ENCODE measurements at regions not wholly inside any gene's neighbourhood (a gene's known extent, or its start where the extent isn't known, plus 50 kb on each side); places are given as distances from the start of the nearest gene placed in this dataset.

DNA sequence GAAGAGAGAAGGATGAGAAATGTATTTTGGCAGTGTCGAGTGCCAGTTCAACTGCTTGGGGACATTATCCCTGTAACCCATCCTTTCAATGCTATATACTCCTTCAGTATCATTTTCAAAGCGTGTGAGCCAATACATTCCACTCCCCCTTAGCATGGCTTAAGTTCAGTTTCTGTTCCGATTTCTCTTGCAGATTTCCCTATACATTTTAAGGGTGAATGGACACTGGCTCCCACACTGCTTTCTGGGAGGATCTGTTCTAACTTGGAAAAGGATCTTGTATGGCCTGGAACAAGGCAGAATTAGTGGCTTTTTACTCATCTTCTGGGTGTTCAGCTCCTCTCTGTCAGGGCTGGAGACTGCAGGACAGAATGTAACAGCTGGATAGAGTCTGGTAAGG is 333.8 kb downstream of the HAPSTR1 start:
- no peak for DNase-seq

DNA sequence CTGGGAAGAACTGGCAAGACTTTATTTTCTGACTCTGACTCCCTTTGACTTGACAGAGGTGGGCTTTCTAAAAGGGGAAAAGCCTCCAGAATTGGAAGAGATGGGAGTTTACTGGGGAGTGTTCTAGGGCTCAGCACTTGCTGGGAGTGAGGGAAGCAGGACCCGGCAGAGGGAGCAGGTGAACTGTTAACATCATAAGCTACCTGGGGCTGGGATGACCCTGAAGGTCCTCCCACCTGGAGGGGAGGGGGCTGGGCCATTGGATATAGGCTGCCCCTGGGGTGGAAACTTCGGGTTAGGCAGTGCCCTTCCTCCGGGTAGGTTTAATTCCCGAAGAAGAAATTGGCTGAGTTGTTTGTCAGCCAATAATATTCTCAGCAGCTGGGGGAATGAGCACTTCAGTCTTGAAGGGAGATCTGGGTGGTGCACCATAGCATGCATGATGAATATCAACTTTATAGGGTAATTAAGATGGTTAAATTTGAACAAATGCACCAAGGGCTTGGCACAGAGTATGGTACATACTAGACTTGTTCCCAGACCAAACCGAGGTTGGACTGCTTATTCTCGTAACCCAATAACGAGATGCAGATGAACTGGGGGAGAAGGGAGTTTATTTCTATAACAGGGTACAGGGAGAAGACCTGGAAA is 337.0 kb downstream of the HAPSTR1 start:
- DNase-seq: no peak

DNA sequence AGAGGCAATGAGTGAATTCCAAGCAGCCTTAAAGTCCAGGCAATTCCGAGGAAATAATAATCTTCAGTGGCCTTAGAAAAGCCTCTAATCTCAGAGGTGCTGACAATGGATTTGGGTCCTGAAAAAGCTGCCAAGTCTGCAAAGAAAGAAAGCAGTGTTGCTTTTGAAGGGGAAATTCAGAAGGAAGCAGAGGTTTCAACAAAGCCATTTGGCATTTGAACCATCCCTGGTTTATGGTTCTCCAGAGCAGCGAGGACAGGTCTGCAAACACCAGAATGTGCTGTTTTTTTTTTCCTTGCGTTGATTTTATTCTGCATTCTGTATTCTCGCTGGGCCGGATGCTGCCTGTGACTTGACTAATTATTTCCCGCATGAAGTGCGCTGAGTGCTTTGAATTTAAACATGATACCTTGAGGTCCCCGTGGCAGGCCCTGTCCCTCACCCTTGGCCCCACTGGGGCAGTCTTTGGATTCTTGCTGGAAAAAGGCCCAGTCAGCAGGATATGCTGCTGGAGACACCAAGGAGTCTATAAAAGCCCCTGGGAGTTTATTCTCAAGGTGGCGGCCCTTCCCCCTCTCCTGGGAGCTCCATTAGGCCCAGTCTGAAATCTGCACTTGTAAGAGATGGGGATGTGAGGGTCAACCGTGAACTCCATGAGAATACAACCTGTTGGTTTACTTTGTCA is 338.3 kb downstream of the HAPSTR1 start:
- no peak for DNase-seq

DNA sequence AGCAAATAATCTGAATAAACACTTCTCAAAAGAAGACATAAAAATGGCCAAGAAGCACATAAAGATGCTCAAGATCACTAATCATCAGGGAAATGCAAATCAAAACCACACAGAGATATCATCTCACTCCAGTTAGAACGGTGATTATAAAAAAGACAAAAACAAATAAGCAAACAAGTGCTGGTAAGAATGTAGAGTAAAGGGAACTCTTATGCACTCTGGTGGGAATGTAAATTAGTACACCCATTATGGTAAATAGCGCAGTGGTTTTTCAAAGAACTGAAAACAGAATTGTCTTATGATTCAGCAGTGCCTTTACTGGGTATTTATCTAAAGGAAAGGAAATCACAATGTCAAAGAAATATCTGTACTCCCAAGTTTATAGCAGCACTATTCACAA is 343.2 kb downstream of the HAPSTR1 start:
- DNase-seq: no peak

DNA sequence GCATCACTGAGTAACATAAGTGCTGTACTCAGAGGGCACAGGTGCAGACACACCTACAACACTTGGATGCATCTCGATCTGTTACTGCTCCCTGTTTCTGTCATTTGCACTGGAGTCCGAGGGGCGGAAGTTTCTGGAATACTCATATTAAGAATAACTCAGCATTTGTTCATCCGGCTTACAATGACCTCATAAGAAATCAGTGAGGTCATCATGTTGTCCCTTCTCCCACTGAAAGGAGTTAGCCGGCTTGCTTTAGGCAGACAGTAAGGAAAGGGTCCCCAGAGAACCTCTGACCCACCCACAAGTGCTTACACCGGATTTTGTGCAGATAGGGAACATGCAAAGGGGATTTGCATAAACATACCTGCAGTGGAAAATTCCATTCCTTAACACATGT is 344.7 kb downstream of the HAPSTR1 start:
- no peak for DNase-seq

DNA sequence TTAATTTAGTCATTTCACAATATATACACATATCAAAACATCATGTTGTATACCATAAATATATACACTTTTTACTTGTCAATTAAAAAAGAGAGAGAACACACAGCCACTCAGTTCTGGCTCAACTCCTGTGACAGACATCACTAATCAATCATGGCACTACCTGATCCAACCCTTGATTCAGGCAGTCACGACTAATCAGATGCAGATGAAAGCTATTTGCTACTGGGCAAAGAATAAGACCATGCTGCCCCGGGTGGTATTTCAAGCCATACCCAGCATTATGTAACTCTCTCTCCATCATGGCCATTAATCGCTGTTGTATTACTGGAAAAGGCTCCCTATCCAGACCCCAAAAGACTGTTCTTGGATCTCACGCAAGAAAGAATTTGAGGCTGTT is 345.7 kb downstream of the HAPSTR1 start:
- no peak for DNase-seq

DNA sequence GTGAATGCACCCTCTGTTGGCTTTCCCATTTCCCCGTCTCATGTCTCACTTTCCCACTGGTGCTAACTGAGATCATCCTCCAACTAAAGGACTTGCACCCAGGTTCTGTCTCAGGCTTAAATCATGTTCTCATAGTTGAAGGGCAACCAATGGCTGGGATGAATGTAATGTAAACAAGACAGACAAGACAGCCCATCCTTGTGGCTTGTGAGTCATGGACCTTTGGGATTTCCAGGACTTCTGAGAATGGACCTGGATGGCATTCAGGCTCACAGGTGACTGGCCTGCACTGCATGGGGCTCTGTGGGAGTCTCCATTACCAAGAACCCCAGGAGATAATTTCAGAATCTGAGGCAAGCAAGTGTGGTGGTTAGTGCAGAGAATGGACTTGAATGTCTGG is 347.5 kb downstream of the HAPSTR1 start:
- DNase-seq: no peak

DNA sequence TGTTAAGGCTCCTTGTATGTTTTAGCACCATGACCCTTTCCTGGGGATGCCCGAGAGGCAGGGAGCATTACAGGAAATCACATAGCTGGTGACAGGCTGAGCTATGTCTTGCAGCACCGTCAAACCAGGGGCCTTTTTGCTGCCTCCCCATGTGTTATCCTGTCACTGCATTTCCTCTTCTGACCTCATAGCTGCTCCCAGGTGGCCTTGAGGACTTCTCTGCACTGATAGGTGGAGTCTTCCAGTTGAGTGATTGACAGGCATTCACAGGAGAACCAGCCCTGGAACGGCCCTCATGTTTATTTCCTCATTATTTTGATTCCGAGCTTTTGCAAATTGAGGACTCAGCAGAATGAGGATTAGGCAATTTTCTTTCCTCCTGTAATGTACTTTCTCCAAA is 349.6 kb downstream of the HAPSTR1 start:
- DNase-seq: no peak

DNA sequence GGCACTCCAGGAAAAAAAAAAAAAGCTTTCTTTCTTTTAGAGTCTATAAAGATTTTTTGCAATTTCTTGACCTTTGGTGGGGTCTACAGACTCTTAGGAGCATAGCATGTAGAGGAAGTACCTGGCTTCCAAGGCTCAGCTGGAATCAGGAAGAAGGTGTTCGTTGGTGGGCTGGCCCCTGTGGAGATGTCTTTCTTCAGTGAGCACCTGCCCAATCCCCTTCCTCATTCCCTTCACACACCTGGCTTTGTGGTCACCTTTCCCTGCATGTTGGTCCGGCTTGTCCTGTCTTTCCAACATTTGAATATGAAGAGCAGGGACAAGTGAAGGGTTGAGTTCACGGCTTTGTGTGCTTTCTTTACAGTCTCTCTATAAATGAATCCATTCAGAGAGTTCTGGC is 352.4 kb downstream of the HAPSTR1 start:
- no peak for DNase-seq

DNA sequence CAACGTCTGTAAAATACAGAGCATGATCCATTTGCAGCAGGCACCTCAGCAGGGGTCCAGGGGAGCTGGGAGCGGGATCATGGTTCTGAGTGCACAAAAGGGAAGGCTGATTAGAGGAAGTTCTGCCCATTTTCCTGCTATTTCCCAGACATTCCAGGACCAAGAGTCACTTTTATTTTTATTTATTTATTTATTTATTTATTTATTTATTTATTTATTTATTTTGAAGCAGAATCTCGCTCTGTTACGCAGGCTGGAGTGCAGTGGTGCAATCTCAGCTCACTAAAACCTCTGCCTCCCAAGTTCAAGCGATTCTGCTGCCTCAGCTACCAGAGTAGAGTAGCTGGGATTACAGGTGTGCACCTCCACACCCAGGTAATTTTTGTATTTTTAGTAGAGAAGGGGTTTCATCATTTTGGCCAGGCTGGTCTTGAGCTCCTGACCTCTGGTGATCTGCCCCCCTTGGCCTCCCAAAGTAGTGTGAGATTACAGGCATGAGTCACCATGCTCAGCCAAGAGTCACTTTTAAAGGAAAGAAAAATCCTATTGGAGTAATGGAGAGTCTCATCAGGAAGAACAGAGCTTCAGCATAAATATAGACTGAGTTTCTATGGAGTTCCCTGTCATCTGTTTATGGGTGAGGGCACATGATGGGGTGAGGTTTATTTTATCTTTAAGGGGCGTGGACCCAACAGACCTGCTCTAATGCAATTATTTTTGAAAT is 355.2 kb downstream of the HAPSTR1 start:
- DNase-seq: no peak

DNA sequence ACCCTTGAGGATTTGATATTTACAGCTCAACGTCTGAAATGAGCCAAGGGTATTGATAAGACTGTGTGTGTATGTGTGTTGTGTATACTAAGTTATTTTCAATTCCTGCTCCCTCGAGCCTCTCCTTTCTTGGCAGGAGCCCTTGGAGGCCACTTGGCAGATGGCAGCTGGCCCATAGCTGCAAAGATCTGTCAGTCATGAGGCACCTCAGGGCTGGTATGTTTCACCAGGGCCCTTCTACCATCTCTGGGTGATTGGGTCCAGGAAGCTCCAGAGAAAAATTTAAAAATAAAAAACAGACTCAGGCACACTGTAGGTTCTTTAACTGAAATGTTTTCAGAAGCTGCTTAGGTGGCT is 355.7 kb downstream of the HAPSTR1 start:
- DNase-seq: no peak

DNA sequence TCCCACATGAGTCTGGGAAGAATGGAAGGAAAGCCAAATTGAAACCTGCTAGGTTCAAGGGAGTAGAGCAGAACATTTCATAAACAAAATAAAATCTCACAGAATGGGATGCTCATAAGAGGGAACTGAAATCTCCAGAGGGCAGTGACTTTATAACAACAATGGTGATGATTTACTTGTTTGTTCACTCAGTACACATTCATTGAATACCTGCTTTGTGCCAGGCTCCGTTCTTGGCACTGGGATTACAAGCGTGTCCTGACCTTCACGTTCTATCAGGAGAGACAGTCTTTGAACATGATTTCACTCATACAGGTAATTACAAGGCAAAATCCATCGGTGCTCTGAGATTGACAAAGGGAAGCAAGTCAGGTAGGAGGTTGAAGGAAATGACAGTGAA is 356.3 kb downstream of the HAPSTR1 start:
- no peak for DNase-seq

DNA sequence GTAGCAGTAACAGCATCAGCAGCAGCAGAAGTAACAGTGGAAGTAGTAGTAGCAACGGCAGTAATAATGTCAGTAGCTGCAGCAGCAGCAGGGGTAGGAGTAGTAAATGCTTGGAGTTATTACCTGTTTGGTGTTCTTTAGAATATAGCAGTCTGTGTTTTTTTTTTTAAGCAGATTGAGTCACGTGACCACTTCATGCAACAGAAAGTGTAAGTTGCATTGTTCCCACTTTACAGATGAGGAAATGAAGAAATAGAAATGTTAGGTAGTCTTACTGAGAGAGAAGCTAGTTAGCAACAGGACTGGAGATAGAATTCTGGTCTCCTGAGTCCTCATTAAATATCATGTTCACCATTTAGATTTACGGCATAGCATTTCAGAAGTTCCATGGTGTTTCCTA is 358.2 kb downstream of the HAPSTR1 start:
- no peak for DNase-seq

DNA sequence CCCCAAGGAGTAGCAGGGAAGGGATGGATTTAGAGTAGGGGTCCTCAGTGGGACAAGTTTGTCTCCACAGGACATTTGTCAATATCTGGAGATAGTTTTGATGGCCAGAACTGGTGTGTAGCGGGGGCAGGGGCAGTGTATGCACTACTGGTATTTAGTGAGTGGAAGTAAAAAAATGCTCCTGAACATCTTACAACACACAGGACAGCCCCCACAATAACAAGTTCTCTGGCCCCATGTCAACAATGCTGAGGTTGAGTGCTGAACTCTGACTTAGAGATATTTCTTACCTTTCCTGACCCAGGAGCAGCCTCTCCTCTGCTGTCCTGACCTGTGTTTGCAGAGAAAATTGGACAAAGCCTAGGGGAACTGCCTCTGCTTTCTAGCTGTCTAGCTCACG is 365.8 kb downstream of the HAPSTR1 start:
- DNase-seq: no peak

DNA sequence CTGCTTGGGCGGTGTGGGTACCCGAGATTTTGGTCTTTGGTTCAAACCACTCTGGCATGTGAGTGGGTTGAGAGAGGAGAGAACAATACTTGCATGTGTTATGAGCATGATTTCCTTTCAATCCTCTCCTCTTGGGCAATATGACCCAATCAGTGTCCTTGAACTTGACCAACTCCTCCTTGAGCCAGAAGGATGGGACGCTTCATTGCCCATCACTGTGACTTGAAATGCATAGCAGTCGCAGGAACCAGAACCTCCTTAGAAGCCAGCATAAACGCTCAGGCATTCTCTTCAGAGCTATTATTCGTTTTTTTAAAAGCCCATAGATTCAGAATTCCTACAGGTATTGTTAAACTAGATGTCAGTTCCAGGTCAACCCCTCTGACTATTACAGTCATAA is 367.4 kb downstream of the HAPSTR1 start:
- no peak for DNase-seq

DNA sequence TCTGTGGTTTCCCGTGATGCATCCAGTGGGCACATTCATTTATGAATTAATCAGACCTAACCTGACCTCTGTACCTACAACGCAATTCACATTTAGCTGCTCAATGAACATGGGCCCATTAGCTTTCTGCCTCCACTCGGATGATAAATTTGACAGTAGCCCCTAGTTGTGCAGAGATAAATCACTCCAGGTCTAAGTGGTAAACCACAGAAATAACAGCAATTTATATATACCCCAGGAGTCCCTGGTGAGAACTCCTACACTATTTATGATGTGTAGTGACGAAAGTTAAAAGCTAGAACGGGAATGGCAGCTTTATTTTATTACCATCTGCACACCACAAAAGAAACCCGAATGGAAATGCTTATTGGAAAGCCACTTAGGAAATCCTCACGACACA is 371.5 kb downstream of the HAPSTR1 start:
- no peak for DNase-seq

DNA sequence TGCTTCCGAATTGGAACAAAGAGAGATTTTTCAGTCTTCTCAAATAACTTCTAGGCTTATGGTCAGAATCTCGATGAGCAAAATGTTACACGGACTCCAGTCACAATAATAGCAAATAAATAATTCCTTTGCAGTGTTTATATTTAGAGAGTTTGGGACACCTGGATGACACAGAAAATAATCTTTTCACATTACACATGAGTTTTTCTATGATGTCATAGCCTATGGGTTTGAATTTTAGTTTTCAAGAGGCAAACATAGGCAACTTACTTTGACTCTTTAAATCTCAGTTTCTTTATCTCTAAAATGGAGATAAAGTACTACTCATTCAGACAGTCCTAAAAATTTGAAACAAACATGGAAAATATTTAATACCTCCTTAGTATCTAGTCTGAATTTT is 372.0 kb downstream of the HAPSTR1 start:
- no peak for DNase-seq

DNA sequence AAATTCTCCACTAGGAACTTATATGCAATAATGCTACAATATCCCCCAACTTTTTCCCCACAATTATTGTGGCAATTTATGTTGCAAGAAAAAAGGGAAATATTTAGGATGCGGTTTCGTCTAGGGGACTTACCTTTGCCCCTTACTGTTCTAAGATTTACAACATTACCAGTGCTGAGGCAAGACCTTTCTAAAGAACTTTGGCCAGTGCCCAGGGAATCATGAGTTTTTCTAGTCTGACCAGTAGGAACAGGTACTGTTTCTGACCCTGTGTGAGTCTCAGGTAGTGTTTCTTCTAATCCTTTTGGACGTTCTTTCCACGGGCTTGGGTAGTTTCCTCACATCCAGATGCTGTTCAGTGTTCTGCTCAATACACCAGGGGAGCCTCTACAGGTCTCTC is 373.7 kb downstream of the HAPSTR1 start:
- no peak for DNase-seq

DNA sequence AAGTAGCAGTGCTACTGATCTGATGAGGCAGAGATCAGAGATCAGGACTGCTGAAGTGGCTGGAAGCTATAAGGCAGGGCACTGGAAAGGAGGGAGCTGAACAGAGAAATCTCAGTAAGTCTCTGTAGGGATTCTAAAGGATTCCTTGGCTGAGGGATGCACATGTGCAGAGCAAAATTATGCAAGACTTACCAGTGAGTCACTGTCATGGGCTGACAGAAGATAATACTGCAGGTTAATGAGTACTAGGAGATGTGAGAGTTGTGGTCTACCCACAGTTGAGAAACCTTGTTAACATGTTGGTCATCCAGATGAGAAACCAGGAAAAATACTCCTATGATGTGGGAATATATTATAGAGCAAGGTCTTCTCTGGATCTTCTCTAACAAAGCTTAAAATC is 378.1 kb downstream of the HAPSTR1 start:
- no peak for DNase-seq

DNA sequence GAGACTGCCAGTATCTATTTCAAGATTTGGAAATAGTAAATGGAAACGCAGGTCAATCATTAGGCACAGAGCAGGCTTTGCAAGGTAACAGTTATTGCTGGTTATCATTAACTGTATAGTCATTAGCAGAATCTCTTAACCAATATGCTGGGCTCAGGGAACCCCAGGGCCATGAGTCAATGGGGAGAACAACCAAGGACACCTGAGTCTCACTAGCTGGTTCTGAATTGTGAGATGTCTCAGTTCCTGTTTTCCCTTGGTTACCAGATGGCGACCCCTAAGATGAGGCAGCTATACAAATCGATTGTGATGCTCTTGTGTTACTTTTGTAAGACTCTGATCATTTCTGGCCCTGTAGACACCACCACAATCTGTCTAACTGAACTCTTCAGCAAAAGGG is 385.3 kb downstream of the HAPSTR1 start:
- DNase-seq: no peak

DNA sequence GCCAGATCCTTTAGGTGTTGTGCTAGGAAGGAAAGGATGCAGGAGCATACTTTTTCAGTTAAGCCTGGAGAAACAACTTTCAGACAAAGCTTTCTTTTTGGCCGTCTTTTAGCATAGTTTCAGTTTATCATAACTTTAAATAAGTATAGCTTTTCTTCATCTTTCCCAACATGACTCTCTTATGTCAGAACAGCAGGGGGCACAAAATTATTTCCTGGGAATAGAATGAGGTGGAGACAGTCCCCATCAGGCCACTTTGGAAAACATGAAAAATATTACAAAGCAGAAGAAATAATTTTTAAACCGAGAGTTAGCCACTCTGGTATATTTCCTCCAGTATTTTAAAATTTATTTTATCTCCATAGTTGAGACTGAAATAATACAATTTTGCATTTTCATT is 387.6 kb downstream of the HAPSTR1 start:
- no peak for DNase-seq

DNA sequence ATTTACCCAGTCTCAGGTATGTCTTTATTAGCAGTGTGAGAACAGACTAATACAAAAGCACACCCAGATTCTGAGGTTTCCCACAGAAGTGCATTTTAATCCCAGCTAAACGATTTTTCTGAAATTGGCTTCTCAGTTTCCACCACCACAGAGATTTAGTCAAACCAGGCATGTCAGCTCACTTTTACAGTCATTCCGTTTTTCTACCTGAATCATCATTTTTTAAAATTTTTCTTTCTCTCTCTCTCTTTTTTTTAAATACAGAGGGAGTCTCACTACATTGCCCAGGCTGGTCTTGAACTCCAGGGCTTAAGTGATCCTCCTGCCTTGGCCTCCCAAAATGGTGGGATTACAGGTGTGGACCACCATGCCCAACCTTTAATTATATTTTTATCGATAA is 389.1 kb downstream of the HAPSTR1 start:
- no peak for DNase-seq

DNA sequence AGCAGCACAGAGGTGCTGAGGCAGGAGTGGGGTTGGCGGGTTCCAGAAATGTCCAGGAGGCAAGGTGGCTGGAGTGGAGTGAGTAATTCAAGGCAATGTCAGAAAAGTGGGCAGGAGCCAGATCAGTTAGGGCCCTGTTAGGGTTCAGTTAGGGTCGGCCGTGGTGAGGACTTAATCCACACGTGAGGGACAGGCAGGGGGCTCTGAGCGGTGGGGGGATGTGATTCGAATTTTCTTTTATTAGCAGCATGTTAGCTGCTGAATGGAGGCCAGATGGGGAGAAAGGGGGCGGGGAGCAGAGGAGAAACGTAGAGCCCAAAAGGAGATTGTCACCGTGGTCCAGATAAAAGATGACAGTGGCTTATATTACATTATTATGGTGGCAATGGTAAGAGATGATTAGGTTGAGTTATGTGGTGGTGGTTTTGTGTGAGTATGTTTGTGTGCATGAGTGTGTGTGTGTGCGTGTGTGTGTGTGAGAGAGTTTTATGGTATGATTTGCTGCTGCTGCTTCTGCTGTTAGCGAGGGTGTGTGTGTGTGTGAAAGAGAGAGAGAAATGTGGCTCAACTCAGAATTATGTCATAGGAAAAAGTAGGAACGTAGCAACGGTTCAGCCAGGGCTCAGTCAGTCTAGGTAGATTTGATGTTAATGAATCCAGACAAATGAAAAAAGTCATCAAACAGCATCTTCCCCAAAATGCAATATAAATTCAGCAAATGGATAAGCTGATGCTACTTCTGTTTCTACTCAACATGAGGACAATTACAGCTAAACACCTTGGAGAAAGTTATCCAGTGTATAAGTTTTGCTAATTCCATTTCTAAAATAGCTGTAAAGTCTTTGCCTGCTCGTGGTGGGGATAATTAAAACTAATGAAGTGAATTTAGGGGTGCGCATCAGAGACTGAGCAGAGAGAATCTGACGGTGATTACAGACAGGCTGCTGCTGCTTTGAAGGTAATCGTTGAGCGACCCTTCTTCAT is 390.6 kb downstream of the HAPSTR1 start:
- no peak for DNase-seq
